GM18868 (cell line): ENCODE measurements at regions not wholly inside any gene's neighbourhood (a gene's known extent, or its start where the extent isn't known, plus 50 kb on each side); places are given as distances from the start of the nearest gene placed in this dataset.

Experiments
- ATAC-seq: cut with Tn5 transposase; IDR thresholded peaks from one replicate; pipeline ENCODE4 v1.9.1; 2021; ENCODE audit warnings: mild to moderate bottlenecking, moderate library complexity; ENCODE audit not compliant: unreplicated experiment

DNA sequence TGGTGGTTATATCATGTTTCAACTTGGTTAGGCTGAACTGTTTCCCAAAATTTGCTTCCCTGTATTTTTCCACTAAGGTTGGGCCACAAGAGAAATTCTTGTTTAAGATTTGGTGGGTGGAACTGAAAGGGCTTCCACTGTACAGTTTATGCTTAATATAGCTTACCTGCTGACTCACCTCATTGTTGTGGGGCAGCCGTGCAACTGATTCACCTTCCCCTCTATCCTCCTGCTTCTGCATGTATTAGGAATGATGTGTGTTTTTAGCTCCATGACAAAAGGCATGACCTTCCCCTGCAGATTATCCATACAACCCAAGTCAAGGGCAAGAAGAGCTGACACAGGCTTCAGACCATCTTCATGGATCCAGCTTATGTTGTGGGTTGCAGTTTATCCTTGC lies 98.4 kb upstream of the GULP1 start:
- no peak for ATAC-seq

DNA sequence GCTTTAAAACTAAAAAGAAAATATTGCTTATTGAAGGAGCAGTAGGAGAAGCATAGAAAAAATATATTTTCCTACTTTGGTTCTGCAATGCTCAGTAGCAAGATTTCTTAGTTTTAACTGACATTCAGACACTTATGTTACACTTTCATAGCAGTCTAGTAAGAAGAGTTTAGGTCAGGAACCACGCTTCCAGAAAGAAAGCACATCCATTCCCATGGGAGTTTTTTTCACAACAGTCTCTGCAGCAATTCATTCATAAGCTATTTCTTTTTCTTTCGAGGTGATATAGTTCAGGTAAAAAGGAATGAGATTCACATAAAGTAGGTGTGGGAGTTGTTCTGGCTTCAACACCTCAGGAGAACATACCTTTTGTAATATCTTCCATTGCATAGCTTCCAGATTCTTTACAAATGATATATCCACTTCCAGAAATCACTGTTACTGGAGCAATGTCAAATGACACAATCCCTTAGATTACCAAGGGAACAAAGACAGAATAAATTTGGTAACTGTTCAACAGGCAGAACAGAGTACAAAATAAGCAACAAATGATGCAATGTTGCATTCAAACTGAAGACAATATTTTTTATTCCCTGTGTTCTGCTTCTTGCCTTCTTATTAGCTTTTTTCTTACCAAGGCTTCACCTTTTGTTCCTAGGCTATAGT lies 95.2 kb upstream of the GULP1 start:
- no peak for ATAC-seq

DNA sequence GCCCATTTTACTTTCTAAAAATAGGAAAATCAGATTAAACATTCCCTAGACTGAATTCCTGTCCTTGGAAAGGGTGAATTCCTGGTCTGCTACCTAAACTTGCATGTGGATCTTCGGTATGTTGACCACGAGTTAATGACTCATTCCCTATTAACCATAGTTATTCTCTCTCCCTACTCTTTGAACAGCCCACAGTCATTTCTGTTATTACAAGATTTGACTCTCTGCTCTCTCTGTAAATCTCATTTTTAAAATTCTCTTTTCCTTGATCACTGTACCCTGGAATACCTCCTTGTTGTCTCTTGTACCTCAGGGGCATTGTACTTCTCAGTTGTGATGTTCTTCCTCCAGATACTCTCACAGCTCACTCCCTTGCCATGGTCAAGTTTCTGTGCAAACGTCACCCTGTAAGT lies 92.0 kb upstream of the GULP1 start:
- ATAC-seq = no peak

DNA sequence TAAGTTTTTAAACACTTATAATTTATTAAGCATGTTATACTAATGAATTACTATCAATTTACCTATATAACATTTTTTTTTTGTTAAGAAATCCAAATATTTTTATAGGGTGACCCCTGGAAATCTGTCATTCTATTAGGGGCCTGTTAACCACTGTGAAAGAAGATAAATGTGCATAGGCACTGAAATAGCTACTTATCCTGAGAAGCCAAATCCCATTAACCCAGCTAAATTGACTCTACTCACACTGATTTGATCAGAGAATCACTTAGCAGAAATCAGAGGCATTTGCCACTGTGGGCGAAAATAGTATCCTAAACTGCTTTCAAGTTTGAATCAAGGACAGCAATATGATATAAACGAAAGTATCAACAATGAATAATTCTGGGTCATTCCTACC lies 90.0 kb upstream of the GULP1 start:
- no peak for ATAC-seq

DNA sequence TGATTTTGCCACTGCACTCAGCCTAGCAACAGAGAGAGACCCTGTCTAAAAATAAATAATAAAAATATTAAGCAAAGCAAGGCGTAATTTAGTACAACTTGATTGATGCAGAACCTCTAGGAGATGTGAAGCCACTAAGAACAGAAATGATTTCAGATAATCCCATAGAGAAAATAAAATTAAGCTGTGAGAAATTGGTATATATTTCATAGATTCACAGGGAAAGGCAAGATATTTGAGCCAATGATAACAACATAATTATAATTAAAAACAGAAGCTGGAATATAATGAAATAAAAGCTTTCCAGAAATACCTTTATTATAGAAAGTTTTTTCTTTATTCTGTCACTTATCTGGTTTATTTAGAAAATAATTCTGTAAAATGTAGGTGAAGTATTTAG lies 88.9 kb upstream of the GULP1 start:
- no peak for ATAC-seq

DNA sequence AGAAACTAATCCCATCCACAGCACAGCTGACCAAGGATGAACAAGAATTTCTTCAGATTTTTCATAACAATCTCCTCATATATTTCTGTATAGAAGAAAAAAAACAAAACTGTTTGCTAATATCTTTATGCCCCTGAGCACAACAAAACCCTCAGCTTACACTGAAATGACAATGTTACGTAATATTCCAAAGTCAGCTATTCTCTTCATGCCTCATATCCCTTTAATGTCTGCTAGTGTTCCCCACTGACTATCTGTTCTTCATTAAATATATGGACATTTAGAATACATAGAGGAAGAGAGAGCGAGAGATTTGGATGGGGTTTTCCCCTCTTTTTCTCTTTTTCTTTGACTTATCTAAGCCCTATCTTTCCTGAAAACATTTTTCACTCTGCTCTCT lies 87.9 kb upstream of the GULP1 start:
- no peak for ATAC-seq

DNA sequence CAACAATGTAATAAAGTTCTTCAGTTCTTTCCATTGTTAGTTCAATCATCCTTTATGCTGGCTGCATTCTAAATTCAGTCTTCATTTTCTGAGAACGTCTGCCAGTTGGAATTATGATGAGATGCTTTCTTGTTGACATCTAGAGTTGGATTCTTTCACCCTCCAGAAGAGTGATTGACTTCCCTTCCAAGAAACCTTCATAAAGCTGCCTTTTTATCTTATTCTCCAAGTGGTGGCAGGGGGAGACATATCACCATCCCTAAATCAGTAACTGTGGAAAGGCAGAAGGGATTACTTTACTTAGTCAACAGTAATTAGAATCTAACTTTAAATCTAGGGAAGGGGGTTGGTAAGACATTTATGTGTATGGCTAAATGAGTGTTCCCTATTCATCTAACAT lies 86.8 kb upstream of the GULP1 start:
- no peak for ATAC-seq

DNA sequence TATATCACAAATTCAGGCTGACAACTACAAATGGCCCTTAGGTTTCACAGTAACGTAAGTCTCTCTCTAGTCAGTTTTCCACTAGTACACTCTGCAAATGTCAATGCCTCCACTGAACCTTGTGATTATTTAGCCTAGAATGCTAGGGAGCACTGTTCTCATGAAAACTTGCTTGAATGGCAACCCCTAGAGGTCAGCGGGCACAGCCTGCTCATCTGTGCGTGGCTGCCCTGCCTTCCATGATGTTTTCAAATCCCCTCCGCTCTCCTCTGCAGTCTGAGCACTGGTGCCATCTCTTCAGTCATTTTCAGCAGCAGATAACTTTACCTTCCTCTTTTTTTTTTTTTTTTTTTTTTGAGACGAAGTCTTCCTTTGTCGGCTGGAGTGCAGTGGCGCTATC lies 84.1 kb upstream of the GULP1 start:
- no peak for ATAC-seq

DNA sequence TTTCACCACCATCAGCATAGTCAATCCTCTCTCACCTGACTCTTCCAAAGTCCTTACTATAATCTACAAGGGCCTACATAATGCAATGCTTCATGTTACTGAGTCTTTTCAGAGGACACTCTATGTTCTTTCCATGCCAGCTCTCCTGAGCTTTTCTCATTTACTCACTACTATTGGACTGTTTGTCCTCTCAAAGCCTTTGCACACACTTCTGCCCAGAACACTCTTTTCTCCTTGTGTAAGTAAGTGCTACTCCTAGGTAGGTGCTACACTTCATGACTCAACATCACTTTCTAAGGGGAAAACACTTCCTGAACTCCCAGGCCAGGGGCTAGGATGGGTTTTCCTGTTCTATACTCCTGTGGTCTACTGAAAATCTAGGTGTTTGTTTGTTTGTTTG lies 82.5 kb upstream of the GULP1 start:
- ATAC-seq = no peak

DNA sequence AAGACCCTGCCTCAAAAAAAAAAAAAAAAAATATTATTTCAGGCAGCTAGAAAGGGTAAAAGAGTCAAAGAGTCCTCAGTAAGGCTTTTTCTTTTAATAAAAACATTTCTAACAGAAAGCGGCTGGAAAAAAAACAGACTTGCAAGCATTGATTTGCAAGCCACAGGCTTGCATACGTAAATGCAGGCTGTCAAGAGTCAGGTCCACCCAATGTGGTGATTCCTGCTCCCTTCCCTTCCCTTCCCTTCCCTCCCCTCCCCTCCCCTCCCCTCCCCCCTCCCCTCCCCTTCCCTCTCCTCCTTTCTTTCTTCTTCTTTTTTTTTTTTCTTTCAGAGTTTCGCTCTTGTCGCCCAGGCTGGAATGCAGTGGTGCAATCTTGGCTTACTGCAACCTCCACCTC lies 74.4 kb upstream of the GULP1 start:
- no peak for ATAC-seq

DNA sequence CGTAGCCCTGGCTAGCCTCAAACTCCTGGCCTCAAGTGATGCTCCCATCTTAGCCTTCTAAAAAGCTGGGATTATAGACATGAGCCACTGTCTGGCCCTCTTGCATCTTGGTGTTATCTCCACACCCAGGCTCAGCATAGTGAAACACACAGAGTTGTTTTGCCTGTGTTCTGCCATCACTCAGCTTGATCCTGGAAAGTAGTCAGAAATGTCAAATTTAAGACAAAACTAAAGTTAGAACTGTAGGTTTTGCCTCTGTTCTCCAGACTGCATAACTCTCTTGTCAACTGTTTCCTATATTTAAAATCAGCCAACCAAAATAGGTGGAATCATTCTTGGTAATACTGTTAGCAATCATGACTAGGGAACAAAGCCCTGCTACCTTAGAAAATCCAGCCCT lies 72.1 kb upstream of the GULP1 start:
- ATAC-seq = no peak

DNA sequence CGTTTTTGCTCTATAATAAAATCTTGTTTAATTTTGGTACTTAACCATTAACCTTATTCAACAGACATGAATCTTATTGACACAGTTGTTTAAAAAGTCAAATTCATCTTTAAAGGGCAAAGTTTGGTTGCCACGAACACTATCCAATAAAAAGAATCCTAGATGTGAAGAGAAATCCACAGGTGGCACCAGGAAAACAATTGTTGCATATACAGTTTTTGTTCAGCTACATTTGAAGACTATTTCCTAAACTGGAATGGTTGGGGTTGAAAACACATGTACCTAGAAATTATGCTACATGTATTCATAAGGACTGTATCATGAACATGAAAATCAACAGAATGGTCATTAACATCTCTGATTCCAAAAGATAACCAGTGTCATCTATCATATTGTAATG lies 71.1 kb upstream of the GULP1 start:
- no peak for ATAC-seq

DNA sequence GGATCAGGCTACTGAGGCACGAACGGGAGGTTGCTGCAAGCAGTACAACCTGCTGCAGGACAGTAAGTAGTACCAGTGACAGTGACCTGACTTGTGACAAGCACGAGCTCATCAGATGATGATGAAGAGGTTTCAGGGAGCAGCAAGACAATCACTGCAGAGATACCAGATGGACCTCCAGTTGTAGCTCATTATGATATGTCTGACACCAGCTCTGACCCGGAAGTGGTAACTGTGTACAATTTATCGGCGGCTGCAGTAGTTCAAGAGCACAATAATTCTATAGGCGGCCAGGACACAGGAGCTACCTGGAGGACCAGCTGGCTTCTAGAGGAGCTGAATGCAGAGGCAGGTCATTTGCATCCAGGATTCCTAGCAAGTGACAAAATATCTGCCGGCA lies 64.0 kb upstream of the GULP1 start:
- no peak for ATAC-seq

DNA sequence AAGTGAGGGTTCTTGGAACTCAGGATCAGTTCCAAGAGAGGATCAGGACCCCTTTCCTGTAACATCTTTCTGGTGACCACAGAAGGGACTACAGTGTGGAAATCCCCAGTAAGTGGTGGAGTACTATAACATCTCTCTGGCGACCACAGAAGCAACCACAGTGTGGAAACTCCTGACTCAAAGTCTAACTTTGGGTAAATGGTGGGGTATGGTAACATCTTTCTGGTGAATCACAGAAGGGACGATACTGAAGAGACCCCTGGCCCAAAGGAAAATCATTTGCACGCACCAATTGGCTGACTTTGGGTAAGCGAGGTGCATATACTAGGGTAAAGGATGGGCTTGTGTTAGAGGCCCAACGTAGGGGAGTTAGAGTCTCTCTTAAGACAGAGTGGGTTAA lies 56.3 kb upstream of the GULP1 start:
- peak; percentile 98 for ATAC-seq

DNA sequence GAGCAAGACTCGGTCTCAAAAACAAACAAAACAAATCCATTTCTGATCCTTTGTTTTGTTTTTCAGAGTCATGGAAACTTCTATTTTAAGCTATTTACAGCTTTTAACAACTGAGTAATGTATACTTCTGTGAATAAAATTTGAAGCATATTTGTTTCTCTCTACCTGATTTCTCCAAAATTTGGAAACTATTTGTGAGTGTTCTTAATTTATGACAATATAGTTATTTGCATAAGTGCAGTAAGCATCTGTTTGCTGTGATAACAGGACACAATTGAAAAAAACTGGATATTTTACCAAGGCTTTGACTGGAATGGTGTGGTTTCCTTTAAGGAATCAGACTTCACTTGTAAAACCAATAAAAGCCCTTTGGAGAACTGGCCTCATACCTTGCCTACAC lies 53.3 kb upstream of the GULP1 start:
- ATAC-seq = no peak
